ENCODE measurements at regions not wholly inside any gene's neighbourhood (a gene's known extent, or its start where the extent isn't known, plus 50 kb on each side); places are given as distances from the start of the nearest gene placed in this dataset.

- no peak overlapping the region for H3K4me3 ChIP-seq (ENCODE audit: low read length)
- H3K4me1 ChIP-seq (ENCODE audit: control insufficient read depth, insufficient read depth, low read length): no peaks in the 10 kb centered on the region
- DNase-seq: no peak
- H3K27ac ChIP-seq (ENCODE audit: low read length): no peak overlapping the region
- no peaks in the 10 kb centered on the region for H3K9me3 ChIP-seq (ENCODE audit: control insufficient read depth, low read depth, low read length)
- peaks cover 2% of the 10 kb centered on the region for H3K27me3 ChIP-seq (ENCODE audit: control insufficient read depth, insufficient read depth, low read length)
- H3K36me3 ChIP-seq (ENCODE audit: control insufficient read depth, insufficient read depth, low read length): no peaks in the 10 kb centered on the region
- no CpG with 5 or more reads among the region's 4 CpGs for WGBS (ENCODE audit: insufficient coverage, low lambda C conversion rate)
Measured at GRCh38 chr2:217307023-217307422, 447.2 kb upstream of the TNP1 start.

GRCh38 chr2:217305882-217306281, 446.0 kb upstream of the TNP1 start:
- peaks cover 2% of the 10 kb centered on the region for H3K27me3 ChIP-seq (ENCODE audit: control insufficient read depth, insufficient read depth, low read length)
- no peaks in the 10 kb centered on the region for H3K9me3 ChIP-seq (ENCODE audit: control insufficient read depth, low read depth, low read length)
- no peak overlapping the region for H3K4me3 ChIP-seq (ENCODE audit: low read length)
- no peaks in the 10 kb centered on the region for H3K4me1 ChIP-seq (ENCODE audit: control insufficient read depth, insufficient read depth, low read length)
- no peak for DNase-seq
- H3K27ac ChIP-seq (ENCODE audit: low read length): no peak overlapping the region
- H3K36me3 ChIP-seq (ENCODE audit: control insufficient read depth, insufficient read depth, low read length): no peaks in the 10 kb centered on the region
- no CpG with 5 or more reads among the region's 3 CpGs for WGBS (ENCODE audit: insufficient coverage, low lambda C conversion rate)

GRCh38 chr2:217304582-217304981, 444.7 kb upstream of the TNP1 start:
- Histone ChIP-seq H3K36me3 (ENCODE audit: control insufficient read depth, insufficient read depth, low read length) (no peaks in the 10 kb centered on the region), H3K4me3 (ENCODE audit: low read length) (no peak overlapping the region), H3K27me3 (ENCODE audit: control insufficient read depth, insufficient read depth, low read length) (peaks cover 2% of the 10 kb centered on the region), H3K27ac (ENCODE audit: low read length) (no peak overlapping the region), H3K9me3 (ENCODE audit: control insufficient read depth, low read depth, low read length) (no peaks in the 10 kb centered on the region), H3K4me1 (ENCODE audit: control insufficient read depth, insufficient read depth, low read length) (no peaks in the 10 kb centered on the region)
- no peak for DNase-seq

- no CpG with 5 or more reads among the region's 3 CpGs for WGBS (ENCODE audit: insufficient coverage, low lambda C conversion rate)
- DNase-seq: no peak
- Histone ChIP-seq H3K9me3 (ENCODE audit: control insufficient read depth, low read depth, low read length) (no peaks in the 10 kb centered on the region), H3K4me1 (ENCODE audit: control insufficient read depth, insufficient read depth, low read length) (no peaks in the 10 kb centered on the region), H3K36me3 (ENCODE audit: control insufficient read depth, insufficient read depth, low read length) (no peaks in the 10 kb centered on the region), H3K4me3 (ENCODE audit: low read length) (no peak overlapping the region), H3K27ac (ENCODE audit: low read length) (no peak overlapping the region), H3K27me3 (ENCODE audit: control insufficient read depth, insufficient read depth, low read length) (peaks cover 2% of the 10 kb centered on the region)
Measured at GRCh38 chr2:217302856-217303255, 443.0 kb upstream of the TNP1 start.

GRCh38 chr2:217301142-217301925, 441.5 kb upstream of the TNP1 start:
- Histone ChIP-seq H3K9me3 (ENCODE audit: control insufficient read depth, low read depth, low read length) (peaks cover 7% of the 10 kb centered on the region), H3K27ac (ENCODE audit: low read length) (no peak overlapping the region)
- WGBS (ENCODE audit: insufficient coverage, low lambda C conversion rate): 88% methylated on average over 1 of the region's 4 CpGs

GRCh38 chr2:217299590-217299989, 439.7 kb upstream of the TNP1 start:
- Histone ChIP-seq H3K4me1 (ENCODE audit: control insufficient read depth, insufficient read depth, low read length) (no peaks in the 10 kb centered on the region), H3K4me3 (ENCODE audit: low read length) (no peak overlapping the region), H3K27me3 (ENCODE audit: control insufficient read depth, insufficient read depth, low read length) (peaks cover 2% of the 10 kb centered on the region), H3K27ac (ENCODE audit: low read length) (no peak overlapping the region), H3K36me3 (ENCODE audit: control insufficient read depth, insufficient read depth, low read length) (no peaks in the 10 kb centered on the region), H3K9me3 (ENCODE audit: control insufficient read depth, low read depth, low read length) (peaks cover 7% of the 10 kb centered on the region)
- no CpG with 5 or more reads among the region's 1 CpG for WGBS (ENCODE audit: insufficient coverage, low lambda C conversion rate)
- no peak for DNase-seq

More at GRCh38 chr2:217301142-217301925, 441.5 kb upstream of the TNP1 start:
- H3K36me3 ChIP-seq (ENCODE audit: control insufficient read depth, insufficient read depth, low read length): no peaks in the 10 kb centered on the region
- H3K4me3 ChIP-seq (ENCODE audit: low read length): no peak overlapping the region
- H3K4me1 ChIP-seq (ENCODE audit: control insufficient read depth, insufficient read depth, low read length): no peaks in the 10 kb centered on the region
- no peak for DNase-seq
- H3K27me3 ChIP-seq (ENCODE audit: control insufficient read depth, insufficient read depth, low read length): peaks cover 2% of the 10 kb centered on the region

- Histone ChIP-seq H3K4me3 (ENCODE audit: low read length) (no peak overlapping the region), H3K27ac (ENCODE audit: low read length) (no peak overlapping the region), H3K27me3 (ENCODE audit: control insufficient read depth, insufficient read depth, low read length) (no peaks in the 10 kb centered on the region), H3K9me3 (ENCODE audit: control insufficient read depth, low read depth, low read length) (peaks cover 7% of the 10 kb centered on the region), H3K36me3 (ENCODE audit: control insufficient read depth, insufficient read depth, low read length) (no peaks in the 10 kb centered on the region), H3K4me1 (ENCODE audit: control insufficient read depth, insufficient read depth, low read length) (no peaks in the 10 kb centered on the region)
- WGBS (ENCODE audit: insufficient coverage, low lambda C conversion rate): no CpG with 5 or more reads among the region's 2 CpGs
- DNase-seq: no peak
Measured at GRCh38 chr2:217297096-217297495, 437.2 kb upstream of the TNP1 start.

GRCh38 chr2:217294818-217295217, 435.0 kb upstream of the TNP1 start:
- H3K27me3 ChIP-seq (ENCODE audit: control insufficient read depth, insufficient read depth, low read length): no peaks in the 10 kb centered on the region
- no peak overlapping the region for H3K4me3 ChIP-seq (ENCODE audit: low read length)
- H3K4me1 ChIP-seq (ENCODE audit: control insufficient read depth, insufficient read depth, low read length): no peaks in the 10 kb centered on the region
- no peaks in the 10 kb centered on the region for H3K36me3 ChIP-seq (ENCODE audit: control insufficient read depth, insufficient read depth, low read length)
- DNase-seq: no peak
- WGBS (ENCODE audit: insufficient coverage, low lambda C conversion rate): 100% methylated on average over 1 of the region's 4 CpGs
- peaks cover 7% of the 10 kb centered on the region for H3K9me3 ChIP-seq (ENCODE audit: control insufficient read depth, low read depth, low read length)
- H3K27ac ChIP-seq (ENCODE audit: low read length): no peak overlapping the region

- no peak for DNase-seq
- H3K27ac ChIP-seq (ENCODE audit: low read length): no peak overlapping the region
- 100% methylated on average over 1 of the region's 2 CpGs for WGBS (ENCODE audit: insufficient coverage, low lambda C conversion rate)
- no peak overlapping the region for H3K4me3 ChIP-seq (ENCODE audit: low read length)
- H3K27me3 ChIP-seq (ENCODE audit: control insufficient read depth, insufficient read depth, low read length): no peaks in the 10 kb centered on the region
- H3K4me1 ChIP-seq (ENCODE audit: control insufficient read depth, insufficient read depth, low read length): no peaks in the 10 kb centered on the region
- no peaks in the 10 kb centered on the region for H3K36me3 ChIP-seq (ENCODE audit: control insufficient read depth, insufficient read depth, low read length)
- H3K9me3 ChIP-seq (ENCODE audit: control insufficient read depth, low read depth, low read length): peaks cover 7% of the 10 kb centered on the region
Measured at GRCh38 chr2:217294211-217294610, 434.3 kb upstream of the TNP1 start.

GRCh38 chr2:217293607-217294006, 433.7 kb upstream of the TNP1 start:
- Histone ChIP-seq H3K36me3 (ENCODE audit: control insufficient read depth, insufficient read depth, low read length) (no peaks in the 10 kb centered on the region), H3K27ac (ENCODE audit: low read length) (no peak overlapping the region), H3K4me1 (ENCODE audit: control insufficient read depth, insufficient read depth, low read length) (no peaks in the 10 kb centered on the region), H3K27me3 (ENCODE audit: control insufficient read depth, insufficient read depth, low read length) (no peaks in the 10 kb centered on the region), H3K9me3 (ENCODE audit: control insufficient read depth, low read depth, low read length) (peaks cover 7% of the 10 kb centered on the region), H3K4me3 (ENCODE audit: low read length) (no peak overlapping the region)
- WGBS (ENCODE audit: insufficient coverage, low lambda C conversion rate): 83% methylated on average over 1 of the region's 3 CpGs
- no peak for DNase-seq

GRCh38 chr2:217293046-217293445, 433.2 kb upstream of the TNP1 start:
- WGBS (ENCODE audit: insufficient coverage, low lambda C conversion rate): no CpG with 5 or more reads among the region's 5 CpGs
- no peak for DNase-seq
- H3K27ac ChIP-seq (ENCODE audit: low read length): no peak overlapping the region
- no peaks in the 10 kb centered on the region for H3K36me3 ChIP-seq (ENCODE audit: control insufficient read depth, insufficient read depth, low read length)
- no peak overlapping the region for H3K4me3 ChIP-seq (ENCODE audit: low read length)
- peaks cover 7% of the 10 kb centered on the region for H3K9me3 ChIP-seq (ENCODE audit: control insufficient read depth, low read depth, low read length)
- H3K27me3 ChIP-seq (ENCODE audit: control insufficient read depth, insufficient read depth, low read length): no peaks in the 10 kb centered on the region
- H3K4me1 ChIP-seq (ENCODE audit: control insufficient read depth, insufficient read depth, low read length): no peaks in the 10 kb centered on the region

Measured in large intestine (tissue), 3 donors.